T-helper 1 cell treated with Interleukin-12 subunit alpha and Interleukin-12 subunit beta and Interleukin-4 antibody, amounts not matched to agents 30 μg/mL and 1 μg/mL, for 36 hours (primary cell): ENCODE measurements at regions not wholly inside any gene's neighbourhood (a gene's known extent, or its start where the extent isn't known, plus 50 kb on each side); places are given as distances from the start of the nearest gene placed in this dataset.

Experiments used
- H3K27ac Mint-ChIP-seq: one replicate; pipeline ENCODE4 v1.8.0; 2021; ENCODE audit warnings: mild to moderate bottlenecking, mixed read lengths
- H3K27me3 Mint-ChIP-seq: one replicate; pipeline ENCODE4 v1.8.0; 2021; ENCODE audit warnings: low read depth, mixed read lengths
- H3K36me3 Mint-ChIP-seq: one replicate; pipeline ENCODE4 v1.8.0; 2021; ENCODE audit warnings: low read depth, mixed read lengths
- H3K4me1 Mint-ChIP-seq: one replicate; pipeline ENCODE4 v1.8.0; 2021; ENCODE audit warnings: low read depth, mixed read lengths
- H3K4me3 Mint-ChIP-seq: one replicate; pipeline ENCODE4 v1.8.0; 2021; ENCODE audit warnings: mild to moderate bottlenecking, moderate library complexity, mixed read lengths
- H3K9me3 Mint-ChIP-seq: one replicate; pipeline ENCODE4 v1.8.0; 2021; ENCODE audit warnings: mixed read lengths

DNA sequence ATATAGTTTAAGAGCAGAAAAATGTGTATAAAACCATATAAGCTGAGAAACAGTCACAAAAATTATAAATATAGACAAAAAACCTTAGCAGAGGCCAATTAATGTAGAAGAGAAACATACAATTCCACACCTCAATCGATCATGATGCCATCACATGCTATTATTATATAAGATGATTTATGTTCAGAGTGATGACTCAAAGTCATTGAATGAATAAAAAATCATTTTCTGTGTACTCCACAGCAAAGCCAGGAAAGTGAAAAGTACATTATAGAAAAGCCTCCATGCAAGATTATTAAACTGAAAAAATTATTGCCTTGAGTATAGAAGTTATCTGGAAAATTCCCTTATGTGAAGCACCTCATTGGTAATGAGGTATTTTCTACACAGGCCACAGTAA, 229.2 kb upstream of the PPFIA2 start:
- Mint-ChIP-seq H3K36me3 (no peaks in the 10 kb centered on the region), H3K9me3 (no peaks in the 10 kb centered on the region), H3K4me3 (no peak overlapping the region), H3K4me1 (no peaks in the 10 kb centered on the region), H3K27ac (no peak overlapping the region), H3K27me3 (no peaks in the 10 kb centered on the region)

DNA sequence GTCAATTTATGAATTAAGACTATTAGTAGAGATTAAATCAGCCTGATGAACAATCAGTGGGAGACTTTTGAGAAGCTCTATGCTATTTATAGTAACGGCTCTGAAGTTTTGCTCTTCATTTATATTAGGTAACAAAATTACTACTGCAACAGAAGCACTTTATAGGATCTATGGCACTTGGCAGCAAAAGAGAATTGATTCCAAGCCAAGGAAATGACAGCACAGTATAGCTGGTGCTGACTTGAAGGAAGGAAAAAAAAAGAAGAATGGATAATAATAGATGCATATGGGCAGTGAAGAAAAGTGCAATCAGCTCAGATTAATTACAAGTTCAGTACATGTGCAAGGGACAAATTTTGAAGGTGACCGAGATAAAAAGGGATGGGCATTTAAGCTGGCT, 228.2 kb upstream of the PPFIA2 start:
- Mint-ChIP-seq H3K27ac (no peak overlapping the region), H3K4me1 (no peaks in the 10 kb centered on the region), H3K27me3 (no peaks in the 10 kb centered on the region), H3K36me3 (no peaks in the 10 kb centered on the region), H3K4me3 (no peak overlapping the region), H3K9me3 (peaks cover 8% of the 10 kb centered on the region)

DNA sequence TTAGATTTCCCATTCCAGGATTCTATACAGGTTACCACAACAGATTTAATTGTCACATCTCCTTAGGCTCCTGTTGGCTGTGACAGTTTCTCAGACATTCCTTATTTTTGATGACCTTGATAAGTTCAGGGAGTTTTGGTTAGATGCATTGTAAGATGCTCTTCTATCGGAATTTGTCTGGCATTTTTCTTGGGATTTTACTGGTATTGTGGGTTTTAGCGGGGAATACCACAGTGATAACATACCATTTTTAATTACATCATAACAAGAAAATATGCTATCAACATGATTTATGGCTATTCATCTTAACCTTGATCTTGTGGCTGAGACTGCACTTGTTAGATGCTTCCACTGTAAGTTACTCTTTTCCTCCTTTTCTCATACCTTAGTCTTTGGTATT, 217.5 kb upstream of the PPFIA2 start:
- Mint-ChIP-seq H3K27me3 (no peaks in the 10 kb centered on the region), H3K4me3 (no peak overlapping the region), H3K4me1 (no peaks in the 10 kb centered on the region), H3K9me3 (no peaks in the 10 kb centered on the region), H3K36me3 (no peaks in the 10 kb centered on the region), H3K27ac (no peak overlapping the region)

DNA sequence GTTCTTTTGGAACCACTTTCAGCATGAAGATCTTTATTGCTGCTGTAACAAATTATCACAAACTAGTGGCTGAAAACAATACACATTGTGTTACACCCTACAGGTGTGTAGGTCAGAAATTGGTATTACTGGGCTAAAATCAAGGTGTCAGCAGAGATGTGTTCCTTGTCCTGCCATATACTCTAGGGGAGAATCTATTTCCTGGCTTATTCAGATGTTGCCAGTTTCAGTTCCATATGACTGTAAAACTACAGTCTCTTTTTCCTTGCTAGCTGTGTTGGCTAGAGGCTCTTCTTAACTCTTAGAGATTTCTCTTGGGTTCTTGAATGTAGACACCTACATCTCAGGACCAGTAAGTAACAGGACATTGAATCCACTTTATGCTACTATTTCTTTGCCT, 215.6 kb upstream of the PPFIA2 start:
- H3K27me3 Mint-ChIP-seq: no peaks in the 10 kb centered on the region
- no peaks in the 10 kb centered on the region for H3K4me1 Mint-ChIP-seq
- no peaks in the 10 kb centered on the region for H3K9me3 Mint-ChIP-seq

DNA sequence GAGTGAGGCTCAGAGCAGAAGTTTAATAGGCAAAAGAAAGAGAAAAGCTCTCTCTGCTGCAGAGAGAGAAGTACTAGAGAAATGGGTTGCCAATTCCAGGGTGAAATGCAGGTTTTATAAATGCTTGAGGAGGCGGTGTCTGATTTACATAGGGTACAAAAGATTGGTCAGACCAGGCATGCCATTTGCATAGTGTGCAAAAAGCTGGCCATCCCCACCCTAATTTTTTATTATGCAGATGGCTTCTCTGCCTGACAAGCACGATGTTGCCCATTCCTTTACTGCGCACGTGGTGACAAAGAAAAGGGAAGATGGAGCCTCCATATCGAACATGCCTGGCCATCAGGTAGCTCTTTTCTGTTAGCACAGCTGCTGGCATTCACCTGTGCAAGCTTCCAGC, 209.3 kb upstream of the PPFIA2 start:
- Mint-ChIP-seq H3K9me3 (no peaks in the 10 kb centered on the region), H3K4me1 (no peaks in the 10 kb centered on the region), H3K4me3 (no peak overlapping the region), H3K27me3 (no peaks in the 10 kb centered on the region), H3K36me3 (no peaks in the 10 kb centered on the region), H3K27ac (no peak overlapping the region)

More for the DNA sequence above, 215.6 kb upstream of the PPFIA2 start:
- Mint-ChIP-seq H3K27ac (no peak overlapping the region), H3K36me3 (no peaks in the 10 kb centered on the region), H3K4me3 (no peak overlapping the region)

DNA sequence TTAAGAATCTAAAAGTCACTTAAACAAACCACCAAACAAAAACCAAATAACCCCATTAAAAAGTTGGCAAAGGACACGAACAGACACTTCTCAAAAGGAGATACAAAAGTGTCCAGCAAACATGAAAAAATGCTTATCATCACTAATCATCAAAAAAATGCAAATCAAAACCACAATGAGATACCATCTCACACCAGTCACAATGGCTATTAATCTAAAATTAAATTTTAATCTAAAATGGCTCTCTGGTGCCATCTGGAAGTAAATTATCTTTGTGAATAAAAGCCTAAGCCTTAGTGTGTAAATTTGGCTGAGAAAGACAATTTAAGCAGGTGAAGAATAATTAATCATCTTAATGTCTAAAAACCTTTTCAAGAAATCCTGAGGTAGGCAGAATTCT, 204.5 kb upstream of the PPFIA2 start:
- no peaks in the 10 kb centered on the region for H3K4me1 Mint-ChIP-seq
- no peaks in the 10 kb centered on the region for H3K9me3 Mint-ChIP-seq
- H3K36me3 Mint-ChIP-seq: no peaks in the 10 kb centered on the region
- H3K27me3 Mint-ChIP-seq: peaks cover 9% of the 10 kb centered on the region
- H3K27ac Mint-ChIP-seq: no peak overlapping the region
- H3K4me3 Mint-ChIP-seq: no peak overlapping the region

DNA sequence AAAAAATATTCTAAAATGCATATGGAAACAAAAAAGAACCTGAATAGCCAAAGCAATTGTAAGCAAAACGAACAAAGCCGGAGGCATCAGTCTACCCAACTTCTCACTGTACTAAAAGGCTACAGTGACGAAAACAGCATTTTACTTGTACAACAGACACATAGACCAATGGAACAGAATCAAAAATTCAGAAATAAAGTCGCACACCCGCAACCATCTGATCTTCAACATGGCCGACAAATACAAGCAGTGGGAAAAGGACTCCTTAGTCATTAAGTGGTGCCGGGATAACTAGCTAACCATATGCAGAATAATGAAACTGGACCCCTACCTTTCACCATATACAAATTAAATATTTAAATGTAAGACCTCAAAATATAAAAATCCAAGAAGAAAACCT, 203.9 kb upstream of the PPFIA2 start:
- Mint-ChIP-seq H3K4me1 (no peaks in the 10 kb centered on the region), H3K4me3 (no peak overlapping the region), H3K9me3 (no peaks in the 10 kb centered on the region), H3K27ac (no peak overlapping the region), H3K36me3 (no peaks in the 10 kb centered on the region), H3K27me3 (peaks cover 9% of the 10 kb centered on the region)

DNA sequence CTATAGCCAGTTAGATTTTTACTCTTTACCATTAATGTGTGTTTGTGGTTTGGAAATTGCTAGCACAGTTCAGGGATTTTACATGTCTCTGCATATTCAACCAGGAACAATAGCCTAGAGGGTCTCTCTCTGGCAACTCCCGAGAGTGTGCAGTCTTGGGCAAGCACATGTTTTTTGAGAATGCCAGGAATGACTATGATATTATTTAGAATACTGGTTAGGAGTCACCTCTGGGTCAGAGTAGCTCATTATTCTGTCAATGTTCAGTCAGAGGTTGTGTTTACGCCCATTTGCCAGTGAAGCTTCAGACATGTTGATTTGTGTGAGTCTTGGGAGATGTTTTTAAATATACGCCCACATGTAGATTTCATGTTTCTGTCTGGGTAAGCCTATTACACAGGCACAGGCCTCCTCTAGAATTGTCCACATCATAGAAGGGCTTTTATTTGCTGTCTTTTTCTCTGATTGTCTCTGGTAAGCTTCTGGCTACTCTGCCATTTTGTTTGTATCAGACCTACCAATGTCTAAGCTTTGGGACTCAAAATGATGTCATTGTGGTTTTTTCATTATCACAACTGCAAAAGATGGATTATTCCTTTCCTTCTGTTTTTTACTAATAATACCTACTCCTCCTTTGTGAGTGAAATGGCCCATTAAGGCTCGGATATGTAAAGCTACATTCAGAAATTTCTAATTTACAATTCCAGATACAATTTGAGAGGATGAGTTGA, 203.1 kb upstream of the PPFIA2 start:
- Mint-ChIP-seq H3K27me3 (peaks cover 9% of the 10 kb centered on the region), H3K36me3 (no peaks in the 10 kb centered on the region), H3K27ac (no peak overlapping the region), H3K4me1 (no peaks in the 10 kb centered on the region), H3K4me3 (no peak overlapping the region), H3K9me3 (no peaks in the 10 kb centered on the region)

DNA sequence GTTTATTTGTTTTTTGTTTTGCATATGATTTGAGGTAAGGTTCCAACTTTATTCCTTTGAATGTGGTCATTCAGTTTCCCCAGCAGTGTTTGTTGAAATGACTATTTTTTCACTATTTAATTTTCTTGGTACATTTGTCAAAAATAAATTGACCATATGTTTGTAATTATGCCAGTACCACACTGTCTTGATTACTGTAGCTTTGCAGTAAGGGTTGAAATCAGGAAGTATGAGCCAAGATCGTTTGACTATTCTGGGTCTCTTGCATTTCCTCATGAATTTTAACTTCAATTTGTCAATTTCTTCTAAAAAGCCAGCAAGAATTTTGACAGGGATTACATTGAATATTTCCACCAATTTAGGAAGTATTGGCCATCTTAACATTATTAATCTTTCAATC, 199.3 kb upstream of the PPFIA2 start:
- Mint-ChIP-seq H3K4me3 (no peak overlapping the region), H3K36me3 (no peaks in the 10 kb centered on the region), H3K4me1 (no peaks in the 10 kb centered on the region), H3K27me3 (peaks cover 9% of the 10 kb centered on the region), H3K27ac (no peak overlapping the region), H3K9me3 (no peaks in the 10 kb centered on the region)

DNA sequence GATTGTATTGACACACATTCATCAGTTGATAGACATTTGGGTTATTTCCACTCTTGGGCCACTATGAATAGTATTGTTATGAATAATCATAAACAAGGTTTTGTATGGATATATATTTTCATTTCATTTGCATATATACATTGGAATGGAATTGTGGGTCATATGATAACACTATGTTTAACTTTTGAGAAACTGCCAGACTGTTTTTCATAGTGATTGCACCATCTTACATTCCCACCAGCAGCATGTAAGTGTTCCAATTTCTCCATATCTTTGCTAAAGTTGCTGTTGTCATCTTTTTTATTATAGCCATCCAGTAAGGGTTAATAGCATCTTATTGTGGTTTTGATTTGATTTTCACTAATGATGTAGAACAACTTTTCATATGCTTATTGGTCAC, 198.5 kb upstream of the PPFIA2 start:
- peaks cover 9% of the 10 kb centered on the region for H3K27me3 Mint-ChIP-seq
- H3K9me3 Mint-ChIP-seq: no peaks in the 10 kb centered on the region
- no peaks in the 10 kb centered on the region for H3K4me1 Mint-ChIP-seq
- H3K36me3 Mint-ChIP-seq: no peaks in the 10 kb centered on the region
- no peak overlapping the region for H3K4me3 Mint-ChIP-seq
- no peak overlapping the region for H3K27ac Mint-ChIP-seq

DNA sequence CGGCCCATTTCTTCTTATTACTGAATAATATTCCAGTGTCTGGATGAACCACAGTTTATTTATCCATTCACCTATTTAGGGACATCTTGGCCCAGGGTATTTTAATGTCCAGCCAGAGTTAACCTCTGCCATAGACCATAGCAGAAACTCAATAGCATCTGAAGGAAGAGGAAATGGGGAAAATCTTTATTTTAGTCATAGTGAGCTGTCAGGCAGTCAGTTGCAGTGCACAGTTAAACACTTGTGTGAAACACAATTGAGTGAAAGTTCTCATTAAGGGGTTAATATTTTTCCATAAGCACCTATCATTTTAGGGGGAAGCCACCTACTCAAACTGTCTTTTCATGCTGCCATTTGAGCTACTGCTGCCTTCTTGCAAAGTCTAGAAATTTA, 197.3 kb upstream of the PPFIA2 start:
- Mint-ChIP-seq H3K27me3 (peaks cover 9% of the 10 kb centered on the region), H3K36me3 (no peaks in the 10 kb centered on the region), H3K4me1 (no peaks in the 10 kb centered on the region), H3K4me3 (no peak overlapping the region), H3K27ac (no peak overlapping the region), H3K9me3 (no peaks in the 10 kb centered on the region)

DNA sequence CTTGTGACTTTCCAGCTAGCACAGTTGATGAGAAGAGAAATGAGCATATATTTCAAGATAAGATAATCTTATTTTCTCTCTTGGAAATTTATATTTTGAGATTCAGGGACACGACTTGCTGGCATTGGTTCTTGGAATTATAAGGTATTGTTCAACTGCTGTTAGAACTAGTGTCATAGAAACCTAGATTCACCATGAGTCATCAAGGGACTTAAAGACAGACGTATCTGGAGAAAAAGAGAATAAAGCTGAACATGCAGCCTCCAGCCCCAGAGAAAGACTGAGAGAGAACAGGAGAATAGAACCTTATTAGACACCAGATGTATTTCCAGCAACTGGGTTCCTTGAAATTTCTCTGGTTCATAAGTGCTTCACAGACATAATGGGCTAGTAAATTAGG, 194.4 kb upstream of the PPFIA2 start:
- no peaks in the 10 kb centered on the region for H3K36me3 Mint-ChIP-seq
- peaks cover 6% of the 10 kb centered on the region for H3K4me1 Mint-ChIP-seq
- H3K9me3 Mint-ChIP-seq: no peaks in the 10 kb centered on the region
- H3K27me3 Mint-ChIP-seq: no peaks in the 10 kb centered on the region
- peak overlapping the region; percentile 18 for H3K27ac Mint-ChIP-seq
- no peak overlapping the region for H3K4me3 Mint-ChIP-seq

DNA sequence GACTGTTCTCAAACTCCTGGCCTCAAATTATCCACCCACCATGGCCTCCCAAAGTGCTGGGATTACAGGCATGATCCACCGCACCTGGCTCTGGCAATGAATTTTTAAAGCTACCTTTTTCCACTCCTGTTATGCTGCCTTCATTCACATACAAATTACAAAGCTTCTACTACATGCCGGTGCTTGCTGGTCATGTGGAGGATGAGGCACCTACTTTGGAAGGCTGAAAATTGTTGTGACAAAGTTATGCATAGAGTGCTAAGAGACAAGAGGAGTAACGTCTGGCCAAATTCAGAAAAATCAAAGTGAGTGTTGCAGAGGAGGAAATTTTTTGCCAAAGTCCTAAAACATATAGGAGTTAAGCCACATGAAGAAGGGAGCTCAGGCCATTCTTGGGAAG, 191.7 kb upstream of the PPFIA2 start:
- Mint-ChIP-seq H3K4me1 (peaks cover 6% of the 10 kb centered on the region), H3K36me3 (no peaks in the 10 kb centered on the region), H3K27me3 (no peaks in the 10 kb centered on the region), H3K4me3 (no peak overlapping the region), H3K27ac (no peak overlapping the region), H3K9me3 (no peaks in the 10 kb centered on the region)

DNA sequence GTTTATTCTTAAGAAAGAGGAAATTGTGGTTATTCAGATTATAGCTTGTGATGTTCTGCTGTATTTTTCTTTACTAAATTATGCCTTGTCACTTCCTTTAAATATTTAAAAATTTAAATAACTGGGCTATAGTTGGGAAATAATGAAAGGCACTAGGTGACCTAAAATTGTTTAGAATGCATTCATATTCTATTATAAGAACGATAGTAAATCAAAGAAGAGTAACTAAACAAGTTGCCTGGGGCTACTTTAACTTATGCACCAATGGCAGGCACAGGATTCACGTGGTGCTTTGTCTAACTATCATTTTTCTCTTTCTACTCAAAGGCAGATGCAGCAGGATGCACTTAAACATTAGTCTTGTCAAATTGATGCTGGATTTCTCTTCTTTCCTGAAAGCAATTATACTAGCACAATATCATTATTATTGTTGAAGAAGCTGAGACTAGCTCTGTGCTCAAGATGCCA, 190.7 kb upstream of the PPFIA2 start:
- Mint-ChIP-seq H3K4me1 (peaks cover 6% of the 10 kb centered on the region), H3K27ac (no peak overlapping the region), H3K9me3 (no peaks in the 10 kb centered on the region), H3K27me3 (no peaks in the 10 kb centered on the region), H3K36me3 (no peaks in the 10 kb centered on the region), H3K4me3 (no peak overlapping the region)

DNA sequence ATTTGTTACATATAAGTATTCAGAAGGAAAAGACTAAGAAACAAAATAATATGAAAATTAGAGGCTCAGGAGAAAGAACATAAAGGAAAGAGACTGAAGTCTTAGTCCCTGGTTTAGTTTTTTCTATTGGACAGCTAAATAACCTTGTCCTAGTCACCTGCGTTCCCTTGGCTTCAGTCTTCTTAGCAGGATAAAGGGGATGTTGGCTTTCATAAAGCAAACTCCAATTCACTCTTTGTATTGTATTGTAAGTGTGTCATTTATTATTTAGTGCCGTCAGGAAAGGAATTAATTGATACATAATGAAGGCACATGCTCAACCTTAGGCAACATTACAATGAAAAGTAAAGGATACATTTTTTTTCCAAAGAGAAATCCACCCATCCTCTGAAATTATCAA, 190.3 kb upstream of the PPFIA2 start:
- Mint-ChIP-seq H3K4me3 (no peak overlapping the region), H3K27ac (no peak overlapping the region), H3K27me3 (no peaks in the 10 kb centered on the region)

DNA sequence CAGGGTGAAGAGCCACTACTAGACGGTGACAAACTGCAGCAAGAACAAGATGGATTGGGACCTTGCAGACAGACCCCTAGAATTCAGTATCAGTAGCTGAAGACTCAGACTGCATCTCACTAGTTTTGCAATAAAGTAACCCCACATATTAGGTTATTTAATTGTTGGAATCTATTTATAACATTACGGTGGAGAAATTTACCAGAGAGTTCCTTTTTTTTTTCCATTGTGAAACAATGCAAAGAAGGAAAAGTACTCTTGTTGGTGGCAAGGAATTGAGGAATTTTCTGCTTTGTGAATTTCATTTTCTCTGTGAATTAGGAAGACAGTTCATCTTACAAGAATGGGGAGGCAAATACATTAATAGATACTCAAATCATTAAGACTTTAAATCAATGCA, 185.7 kb upstream of the PPFIA2 start:
- peaks cover 21% of the 10 kb centered on the region for H3K4me1 Mint-ChIP-seq
- H3K4me3 Mint-ChIP-seq: no peak overlapping the region

More for the DNA sequence above, 190.3 kb upstream of the PPFIA2 start:
- H3K36me3 Mint-ChIP-seq: no peaks in the 10 kb centered on the region
- H3K9me3 Mint-ChIP-seq: no peaks in the 10 kb centered on the region
- H3K4me1 Mint-ChIP-seq: peaks cover 7% of the 10 kb centered on the region

More for the DNA sequence above, 185.7 kb upstream of the PPFIA2 start:
- Mint-ChIP-seq H3K9me3 (peaks cover 1% of the 10 kb centered on the region), H3K27ac (no peak overlapping the region), H3K27me3 (no peaks in the 10 kb centered on the region), H3K36me3 (no peaks in the 10 kb centered on the region)
